Uterus (tissue), 3 donors: ENCODE measurements at regions not wholly inside any gene's neighbourhood (a gene's known extent, or its start where the extent isn't known, plus 50 kb on each side); places are given as distances from the start of the nearest gene placed in this dataset.

ENCODE experiments used
- DNase-seq, 2 donors: peaks; one replicate each; pipeline ENCODE4 v3.0.0-alpha.2; 2019 to 2020
- H3K27ac ChIP-seq, 2 donors: fragments of 200-600 bp; sonication (generic); 1 replicate in 1 of 2; 2 replicates in 1 of 2; pipeline ENCODE4 v1.5.1; 2016 to 2018
- H3K27me3 ChIP-seq, 2 donors: fragments of 200-600 bp; sonication (generic); one replicate each; pipeline ENCODE4 v1.5.1; 2018 to 2019; ENCODE audit warnings: control low read depth in 1 of 2
- H3K36me3 ChIP-seq, 2 donors: fragments of 200-600 bp; sonication (generic); one replicate each; pipeline ENCODE4 v1.5.1; 2019; ENCODE audit warnings: control low read depth in 1 of 2
- H3K4me1 ChIP-seq, 2 donors: fragments of 200-600 bp; sonication (generic); one replicate each; pipeline ENCODE4 v1.5.1; 2018 to 2019; ENCODE audit warnings: control low read depth in 1 of 2
- H3K4me3 ChIP-seq, 2 donors: fragments of 200-600 bp; sonication (generic); 1 replicate in 1 of 2; 2 replicates in 1 of 2; pipeline ENCODE4 v1.5.1; 2018 to 2019; ENCODE audit warnings: mild to moderate bottlenecking in 1 of 2
- H3K9me3 ChIP-seq, 2 donors: fragments of 200-600 bp; sonication (generic); one replicate each; pipeline ENCODE4 v1.5.1; 2019; ENCODE audit warnings: control low read depth in 1 of 2
- POLR2A ChIP-seq, 2 donors: fragments of 450-650 bp; IDR thresholded peaks; one replicate each; pipeline ENCODE4 v1.6.1; 2016; ENCODE audit warnings: antibody characterized with exemption in 2 of 2, mild to moderate bottlenecking in 1 of 2, moderate library complexity in 1 of 2
- intact Hi-C: fragments of 100-400 bp; cut with DNase I; formaldehyde crosslinking; loops from one replicate; pipeline ENCODE4 v1.15.1; 2023; ENCODE audit warnings: low total_unique reads
- TF ChIP-seq, protein P1 (sequence below), 4 experiments: fragments of 200-600 bp in 2 of 4; fragments of 450-650 bp in 2 of 4; sonication (generic) in 2 of 4; IDR thresholded peaks; one replicate each; pipeline ENCODE4 v1.5.1; 2016 to 2019; ENCODE audit warnings: antibody characterized with exemption in 4 of 4, mild to moderate bottlenecking in 2 of 4, moderate library complexity in 1 of 4
- donor health status: DM: yes; HTN: yes; CAD: no.

GRCh38 chr10:110410329-110411046 is 87.2 kb upstream of the DUSP5 start:
- Histone ChIP-seq H3K4me1 (no peaks in the 10 kb centered on the region), H3K9me3 (no peaks in the 10 kb centered on the region), H3K27ac (peak overlapping the region; percentile 14 to 71), H3K27me3 (no peaks in the 10 kb centered on the region), H3K36me3 (no peaks in the 10 kb centered on the region), H3K4me3 (no peak overlapping the region)
- DNase-seq, result peak; percentile 63 to 64
- TF ChIP-seq POLR2A (IDR thresholded peaks at IDR 0.05), result no peak
- TF ChIP-seq, protein P1, sequence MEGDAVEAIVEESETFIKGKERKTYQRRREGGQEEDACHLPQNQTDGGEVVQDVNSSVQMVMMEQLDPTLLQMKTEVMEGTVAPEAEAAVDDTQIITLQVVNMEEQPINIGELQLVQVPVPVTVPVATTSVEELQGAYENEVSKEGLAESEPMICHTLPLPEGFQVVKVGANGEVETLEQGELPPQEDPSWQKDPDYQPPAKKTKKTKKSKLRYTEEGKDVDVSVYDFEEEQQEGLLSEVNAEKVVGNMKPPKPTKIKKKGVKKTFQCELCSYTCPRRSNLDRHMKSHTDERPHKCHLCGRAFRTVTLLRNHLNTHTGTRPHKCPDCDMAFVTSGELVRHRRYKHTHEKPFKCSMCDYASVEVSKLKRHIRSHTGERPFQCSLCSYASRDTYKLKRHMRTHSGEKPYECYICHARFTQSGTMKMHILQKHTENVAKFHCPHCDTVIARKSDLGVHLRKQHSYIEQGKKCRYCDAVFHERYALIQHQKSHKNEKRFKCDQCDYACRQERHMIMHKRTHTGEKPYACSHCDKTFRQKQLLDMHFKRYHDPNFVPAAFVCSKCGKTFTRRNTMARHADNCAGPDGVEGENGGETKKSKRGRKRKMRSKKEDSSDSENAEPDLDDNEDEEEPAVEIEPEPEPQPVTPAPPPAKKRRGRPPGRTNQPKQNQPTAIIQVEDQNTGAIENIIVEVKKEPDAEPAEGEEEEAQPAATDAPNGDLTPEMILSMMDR (IDR thresholded peaks at IDR 0.05), result no peak
- intact Hi-C loops, result no loop called here

DNA sequence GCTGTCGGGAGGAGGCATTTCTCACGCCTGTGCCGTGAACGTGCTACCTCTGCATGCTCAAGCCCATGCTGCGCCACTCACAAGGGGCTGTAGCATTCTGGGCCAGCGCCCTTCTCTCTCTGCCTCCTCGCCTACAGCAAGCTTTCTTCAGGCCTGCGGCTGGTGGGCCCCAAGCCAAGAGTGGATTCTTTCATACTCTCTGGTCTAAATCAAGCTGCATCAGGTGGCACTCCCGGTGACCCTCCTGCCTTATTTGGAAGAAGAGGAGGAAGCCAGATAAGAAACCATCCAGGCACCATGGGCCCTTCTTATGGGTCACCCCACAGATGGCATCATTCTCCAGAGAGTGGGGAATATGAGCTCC is 86.7 kb upstream of the DUSP5 start:
- TF ChIP-seq, protein P1 (IDR thresholded peaks at IDR 0.05), result no peak
- TF ChIP-seq POLR2A (IDR thresholded peaks at IDR 0.05), result no peak
- Histone ChIP-seq H3K27me3 (no peaks in the 10 kb centered on the region), H3K36me3 (no peaks in the 10 kb centered on the region), H3K4me3 (no peak overlapping the region), H3K27ac (peak overlapping the region; percentile 14 to 71), H3K4me1 (no peaks in the 10 kb centered on the region), H3K9me3 (no peaks in the 10 kb centered on the region)
- intact Hi-C loops, result no loop called here
- DNase-seq, result peak; percentile 49 to 59

DNA sequence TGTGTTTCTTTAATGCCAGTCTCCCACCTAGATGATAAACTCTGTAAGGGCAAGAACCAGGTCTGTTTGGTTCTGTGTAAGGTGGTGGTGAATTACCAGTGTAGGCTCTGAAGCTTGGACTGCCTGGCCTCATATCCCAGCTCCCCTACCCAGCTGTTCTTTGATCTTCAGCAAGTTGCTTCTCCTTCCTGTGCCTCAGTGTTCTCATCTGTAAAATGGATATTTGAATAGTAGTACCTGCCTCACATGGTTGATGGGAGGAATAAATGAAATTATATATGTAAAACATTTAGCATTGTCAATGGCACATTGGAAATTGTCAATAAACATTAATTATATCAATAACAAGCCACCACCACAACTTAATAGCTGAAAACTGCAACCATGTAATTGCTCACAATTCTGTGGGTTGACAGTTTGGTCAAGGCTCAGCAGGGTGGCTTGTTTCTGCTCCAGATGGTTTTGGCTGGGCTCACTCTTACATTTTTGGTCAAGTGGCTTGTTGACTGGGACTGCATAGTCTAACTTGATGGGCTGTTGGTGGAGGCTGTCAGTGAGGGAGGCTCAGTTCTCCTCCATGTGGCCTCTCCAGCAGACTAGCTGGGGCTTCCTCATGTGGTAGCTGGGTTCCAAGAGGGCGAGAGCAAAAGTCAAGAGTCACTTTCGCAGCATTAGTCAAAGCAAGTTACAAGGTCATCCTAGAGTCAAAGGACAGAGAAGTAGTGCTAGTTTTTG is 84.5 kb upstream of the DUSP5 start:
- no peaks in the 10 kb centered on the region for H3K4me1 ChIP-seq
- no peak overlapping the region for H3K4me3 ChIP-seq
- intact Hi-C loops, result no loop called here
- no peaks in the 10 kb centered on the region for H3K9me3 ChIP-seq
- TF ChIP-seq, protein P1 (IDR thresholded peaks at IDR 0.05), result no peak
- no peak for TF ChIP-seq POLR2A (IDR thresholded peaks at IDR 0.05)
- no peaks in the 10 kb centered on the region for H3K27me3 ChIP-seq
- no peak overlapping the region for H3K27ac ChIP-seq
- DNase-seq, result no peak
- no peaks in the 10 kb centered on the region for H3K36me3 ChIP-seq

GRCh38 chr10:110413903-110414547 is 83.7 kb upstream of the DUSP5 start:
- no peak for TF ChIP-seq POLR2A (IDR thresholded peaks at IDR 0.05)
- Histone ChIP-seq H3K9me3 (no peaks in the 10 kb centered on the region), H3K27me3 (no peaks in the 10 kb centered on the region), H3K4me1 (no peaks in the 10 kb centered on the region), H3K27ac (no peak overlapping the region), H3K36me3 (no peaks in the 10 kb centered on the region), H3K4me3 (no peak overlapping the region)
- intact Hi-C loops, result no loop called here
- DNase-seq, result no peak

GRCh38 chr10:110414548-110415309 is 83.0 kb upstream of the DUSP5 start:
- intact Hi-C loops, result no loop called here
- Histone ChIP-seq H3K4me3 (no peak overlapping the region), H3K27ac (no peak overlapping the region)

More at GRCh38 chr10:110414548-110415309, 83.0 kb upstream of the DUSP5 start:
- H3K9me3 ChIP-seq, result no peaks in the 10 kb centered on the region
- no peaks in the 10 kb centered on the region for H3K4me1 ChIP-seq
- no peaks in the 10 kb centered on the region for H3K36me3 ChIP-seq
- DNase-seq, result no peak
- H3K27me3 ChIP-seq, result no peaks in the 10 kb centered on the region
- TF ChIP-seq, protein P1 (IDR thresholded peaks at IDR 0.05), result no peak
- TF ChIP-seq POLR2A (IDR thresholded peaks at IDR 0.05), result no peak
